SK-N-SH (cell line): ENCODE measurements at regions not wholly inside any gene's neighbourhood (a gene's known extent, or its start where the extent isn't known, plus 50 kb on each side); places are given as distances from the start of the nearest gene placed in this dataset.

ENCODE experiments used
- CTCF ChIA-PET: fragments of 300-600, 350-600 bp; formaldehyde crosslinking; extraction: SDS; loops from one replicate; lab custom pipeline; 2021; lab: Yijun Ruan, JAX
- POLR2A ChIA-PET: fragments of 350-600 bp; sonication (Branson Sonifier 250); formaldehyde crosslinking; extraction: SDS; loops from one replicate; lab custom pipeline; 2020; ENCODE audit warnings: antibody characterized with exemption, inconsistent platforms; lab: Yijun Ruan, JAX
- DNase-seq: peaks from one replicate; pipeline ENCODE4 v3.0.0; 2012
- H2AFZ ChIP-seq: fragments of 200-600 bp; sonication (generic); 2 replicates; pipeline ENCODE4 v1.8.1; 2016; ENCODE audit warnings: antibody characterized with exemption, mild to moderate bottlenecking, low read depth
- H3F3A ChIP-seq: fragments of 200-600 bp; sonication (generic); replicated peaks from 2 replicates; pipeline ENCODE3; 2016; ENCODE audit warnings: antibody characterized with exemption, mild to moderate bottlenecking; ENCODE audit not compliant: insufficient read depth
- H3K27ac ChIP-seq, 2 experiments: fragments of 200-500 bp in 1 of 2; fragments of 200-600 bp in 1 of 2; sonication (Bioruptor generic) in 1 of 2; sonication (generic), shearing (Covaris generic) in 1 of 2; 2 replicates each; pipeline versions ENCODE4 v1.5.1 to v1.6.1; 2014 to 2016; ENCODE audit warnings: low read depth in 2 of 2, inconsistent platforms in 1 of 2, low read length in 1 of 2, mild to moderate bottlenecking in 1 of 2, mixed read lengths in 1 of 2
- H3K27me3 ChIP-seq: fragments of 200-600 bp; sonication (generic), shearing (Covaris generic); 2 replicates; pipeline ENCODE4 v1.6.1; 2016; ENCODE audit warnings: mixed run types; ENCODE audit not compliant: insufficient read depth
- H3K36me3 ChIP-seq, 2 experiments: fragments of 200-500 bp in 1 of 2; fragments of 200-600 bp in 1 of 2; sonication (Bioruptor generic) in 1 of 2; sonication (generic) in 1 of 2; replicated peaks in 1 of 2; 2 replicates each; pipeline versions ENCODE3 to v1.5.1; 2014 to 2016; ENCODE audit warnings: low read length in 1 of 2, mild to moderate bottlenecking in 1 of 2; ENCODE audit not compliant: insufficient read depth in 2 of 2, control insufficient read depth in 1 of 2
- H3K4me1 ChIP-seq, 2 experiments: fragments of 200-500 bp in 1 of 2; fragments of 200-600 bp in 1 of 2; sonication (Bioruptor generic) in 1 of 2; sonication (generic), shearing (Covaris generic) in 1 of 2; 2 replicates each; pipeline versions ENCODE4 v1.5.1 to v1.6.1; 2014 to 2016; ENCODE audit warnings: low read depth in 1 of 2, low read length in 1 of 2, mixed run types in 1 of 2; ENCODE audit not compliant: insufficient read depth in 2 of 2, control insufficient read depth in 1 of 2
- H3K4me2 ChIP-seq: fragments of 200-600 bp; sonication (generic), shearing (Covaris generic); 2 replicates; pipeline ENCODE4 v1.6.1; 2017; ENCODE audit warnings: mixed run types
- H3K4me3 ChIP-seq, 2 experiments: fragments of 200-500 bp in 1 of 2; fragments of 200-600 bp in 1 of 2; sonication (Bioruptor generic) in 1 of 2; sonication (generic), shearing (Covaris generic) in 1 of 2; 2 replicates each; pipeline versions ENCODE4 v1.5.1 to v1.8.1; 2014 to 2016; ENCODE audit warnings: low read depth in 2 of 2, inconsistent platforms in 1 of 2, low read length in 1 of 2, mild to moderate bottlenecking in 1 of 2, mixed read lengths in 1 of 2, moderate library complexity in 1 of 2
- H3K79me2 ChIP-seq: fragments of 200-600 bp; sonication (generic); 2 replicates; pipeline ENCODE4 v1.8.1; 2017; ENCODE audit warnings: mild to moderate bottlenecking; ENCODE audit not compliant: insufficient read depth
- H3K9ac ChIP-seq: fragments of 200-600 bp; sonication (generic); 2 replicates; pipeline ENCODE4 v1.6.1; 2017; ENCODE audit warnings: mixed run types
- H3K9me2 ChIP-seq: fragments of 200-600 bp; sonication (generic); 2 replicates; pipeline ENCODE4 v1.6.1; 2017; ENCODE audit warnings: mixed run types
- H3K9me3 ChIP-seq: fragments of 200-600 bp; sonication (generic); 2 replicates; pipeline ENCODE4 v1.6.1; 2017; ENCODE audit warnings: mixed run types, mild to moderate bottlenecking, moderate library complexity
- H4K20me1 ChIP-seq: fragments of 200-600 bp; sonication (generic); 2 replicates; pipeline ENCODE4 v1.6.1; 2017; ENCODE audit warnings: mild to moderate bottlenecking, mixed run types; ENCODE audit not compliant: insufficient read depth
- CTCF ChIP-seq: fragments of 200-600 bp; sonication (generic); IDR thresholded peaks from 2 replicates; pipeline ENCODE4 v1.6.1; 2017; ENCODE audit warnings: antibody characterized with exemption, mild to moderate bottlenecking, moderate library complexity
- FOSL2 ChIP-seq: IDR thresholded peaks from 2 replicates; pipeline ENCODE4 v1.4.0; 2012; ENCODE audit warnings: low read depth, mild to moderate bottlenecking, moderate library complexity, borderline replicate concordance
- FOXJ3 ChIP-seq: sonication (generic); formaldehyde crosslinking; IDR thresholded peaks from 2 replicates; pipeline ENCODE4 v1.5.1; 2020; ENCODE audit warnings: mild to moderate bottlenecking, missing genetic modification reagents
- RAD21 ChIP-seq: IDR thresholded peaks from 2 replicates; pipeline ENCODE4 v1.6.1; 2012; ENCODE audit warnings: mild to moderate bottlenecking, low read length
- RFX5 ChIP-seq: IDR thresholded peaks from 2 replicates; pipeline ENCODE4 v1.6.1; 2012; ENCODE audit warnings: mild to moderate bottlenecking, improper control_type of control experiment, low read length
- RXRA ChIP-seq: IDR thresholded peaks from 2 replicates; pipeline ENCODE4 v1.4.0; 2012; ENCODE audit warnings: low read depth, mild to moderate bottlenecking, borderline replicate concordance
- SMC3 ChIP-seq: IDR thresholded peaks from 2 replicates; pipeline ENCODE4 v1.6.1; 2012; ENCODE audit warnings: low read depth, low read length, improper control_type of control experiment
- ZBTB33 ChIP-seq: IDR thresholded peaks from 2 replicates; pipeline ENCODE4 v1.4.0; 2012; ENCODE audit warnings: low read depth, borderline replicate concordance
- WGBS: methylation state at CpG from one replicate; pipeline ENCODE4 v1.1.6; 2017; ENCODE audit warnings: low lambda C conversion rate; 5-methylcytosine and 5-hydroxymethylcytosine counted together
- TF ChIP-seq, protein P1 (sequence below): fragments of 150-350 bp; IDR thresholded peaks from 2 replicates; pipeline ENCODE4 v1.6.1; 2016; ENCODE audit warnings: mild to moderate bottlenecking, low read depth, low read length

GRCh38 chr10:6843481-6843881 is 263.4 kb upstream of the PRKCQ start:
- no peaks in the 10 kb centered on the region for H3K9me2 ChIP-seq
- ChIA-PET CTCF (interaction anchor here (1.0 kb wide), 1 partner anchor 573 kb away, joined by 3 read pairs; no protein-coding TSS in a partner anchor), POLR2A (no interaction called here)
- H3F3A ChIP-seq, result no peaks in the 10 kb centered on the region
- H3K4me3 ChIP-seq, result no peak overlapping the region
- no peak overlapping the region for H3K27ac ChIP-seq
- DNase-seq, result no peak
- no peaks in the 10 kb centered on the region for H3K27me3 ChIP-seq
- no peaks in the 10 kb centered on the region for H3K4me1 ChIP-seq
- no peaks in the 10 kb centered on the region for H3K36me3 ChIP-seq
- H4K20me1 ChIP-seq, result no peaks in the 10 kb centered on the region
- no peaks in the 10 kb centered on the region for H3K79me2 ChIP-seq
- no peaks in the 10 kb centered on the region for H3K9me3 ChIP-seq
- no peak overlapping the region for H2AFZ ChIP-seq
- H3K4me2 ChIP-seq, result no peak overlapping the region
- peak; percentile 37 for TF ChIP-seq RAD21
- TF ChIP-seq ZBTB33, result no peak
- peak; percentile 45 for TF ChIP-seq CTCF
- no peak overlapping the region for H3K9ac ChIP-seq
- 55% methylated on average over 4 of the region's 4 CpGs for WGBS

DNA sequence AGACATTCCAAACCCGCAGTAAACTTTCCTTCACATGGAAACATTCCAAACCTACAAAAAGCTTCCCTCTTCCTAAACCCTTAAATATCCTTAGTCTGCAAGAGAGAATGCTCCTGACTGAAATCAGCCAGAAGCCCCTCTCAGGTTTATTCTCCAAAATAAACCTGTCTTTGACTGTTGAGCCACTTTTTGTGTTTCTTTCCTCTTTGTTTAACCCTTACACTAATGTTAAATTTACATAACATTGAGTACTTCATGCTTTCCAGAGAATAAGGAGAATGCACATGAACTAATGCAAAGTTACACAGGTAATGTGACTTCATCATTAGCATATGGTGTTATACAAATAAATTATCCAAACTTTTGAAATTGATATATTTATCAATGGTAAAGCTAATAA is 262.6 kb upstream of the PRKCQ start:
- WGBS, result 19% methylated on average over 1 of the region's 1 CpG
- Histone ChIP-seq H3K9ac (no peak overlapping the region), H3K36me3 (no peaks in the 10 kb centered on the region), H3K27ac (no peak overlapping the region), H3K4me1 (no peaks in the 10 kb centered on the region), H3K9me3 (no peaks in the 10 kb centered on the region), H3F3A (no peaks in the 10 kb centered on the region), H3K9me2 (no peaks in the 10 kb centered on the region), H2AFZ (no peak overlapping the region), H3K4me3 (no peak overlapping the region), H3K4me2 (no peak overlapping the region), H4K20me1 (no peaks in the 10 kb centered on the region), H3K27me3 (no peaks in the 10 kb centered on the region), H3K79me2 (no peaks in the 10 kb centered on the region)
- TF ChIP-seq, protein P1, sequence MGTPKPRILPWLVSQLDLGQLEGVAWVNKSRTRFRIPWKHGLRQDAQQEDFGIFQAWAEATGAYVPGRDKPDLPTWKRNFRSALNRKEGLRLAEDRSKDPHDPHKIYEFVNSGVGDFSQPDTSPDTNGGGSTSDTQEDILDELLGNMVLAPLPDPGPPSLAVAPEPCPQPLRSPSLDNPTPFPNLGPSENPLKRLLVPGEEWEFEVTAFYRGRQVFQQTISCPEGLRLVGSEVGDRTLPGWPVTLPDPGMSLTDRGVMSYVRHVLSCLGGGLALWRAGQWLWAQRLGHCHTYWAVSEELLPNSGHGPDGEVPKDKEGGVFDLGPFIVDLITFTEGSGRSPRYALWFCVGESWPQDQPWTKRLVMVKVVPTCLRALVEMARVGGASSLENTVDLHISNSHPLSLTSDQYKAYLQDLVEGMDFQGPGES, result no peak
- TF ChIP-seq RFX5 (no peak), FOXJ3 (no peak), SMC3 (no peak), FOSL2 (no peak), RXRA (no peak), RAD21 (no peak)
- ChIA-PET POLR2A (no interaction called here), CTCF (interaction anchor here (1.0 kb wide), 1 partner anchor 574 kb away, joined by 3 read pairs; no protein-coding TSS in a partner anchor)
- no peak for DNase-seq
